Tibial nerve (tissue), 4 donors: ENCODE measurements at regions not wholly inside any gene's neighbourhood (a gene's known extent, or its start where the extent isn't known, plus 50 kb on each side); places are given as distances from the start of the nearest gene placed in this dataset.

ENCODE experiments used
- DNase-seq, 2 donors: peaks; one replicate each; pipeline ENCODE4 v3.0.0-alpha.2; 2019; ENCODE audit warnings: low spot score in 2 of 2
- H3K27ac ChIP-seq, 4 donors: fragments of 200-600 bp; sonication (generic) in 3 of 4; one replicate each; pipeline ENCODE4 v1.5.1; 2017 to 2019; ENCODE audit warnings: mild to moderate bottlenecking in 1 of 4
- H3K27me3 ChIP-seq, 2 donors: fragments of 200-600 bp; sonication (generic) in 1 of 2; one replicate each; pipeline versions ENCODE4 v1.5.1 to v1.6.0; 2017 to 2019
- H3K36me3 ChIP-seq, 3 donors: fragments of 200-600 bp; sonication (generic); one replicate each; pipeline ENCODE4 v1.5.1; 2018 to 2019
- H3K4me1 ChIP-seq, 4 donors: fragments of 200-600 bp; sonication (generic) in 3 of 4; one replicate each; pipeline ENCODE4 v1.5.1; 2017 to 2019
- H3K4me3 ChIP-seq, 4 donors: fragments of 200-600 bp; sonication (generic) in 3 of 4; one replicate each; pipeline ENCODE4 v1.5.1; 2017 to 2019; ENCODE audit warnings: mild to moderate bottlenecking in 1 of 4, moderate library complexity in 1 of 4
- H3K9me3 ChIP-seq, 4 donors: fragments of 200-600 bp; sonication (generic) in 3 of 4; one replicate each; pipeline ENCODE4 v1.5.1; 2017 to 2019
- EP300 ChIP-seq, 2 donors: sonication (generic); formaldehyde crosslinking; IDR thresholded peaks; one replicate each; pipeline ENCODE4 v1.6.1; 2017; ENCODE audit warnings: antibody characterized with exemption in 2 of 2, mild to moderate bottlenecking in 1 of 2
- POLR2A ChIP-seq, 2 donors: fragments of 450-650 bp; IDR thresholded peaks; one replicate each; pipeline ENCODE4 v1.6.1; 2017; ENCODE audit warnings: antibody characterized with exemption in 2 of 2, mild to moderate bottlenecking in 2 of 2, moderate library complexity in 2 of 2
- WGBS, 2 donors: methylation state at CpG; one replicate each; pipeline ENCODE4 v1.1.5; 2018; 5-methylcytosine and 5-hydroxymethylcytosine counted together
- TF ChIP-seq, protein P1 (sequence below), 5 experiments: fragments of 200-600 bp in 3 of 5; fragments of 450-650 bp in 2 of 5; sonication (generic) in 3 of 5; IDR thresholded peaks; one replicate each; pipeline ENCODE4 v1.5.1; 2016 to 2019; ENCODE audit warnings: antibody characterized with exemption in 5 of 5, mild to moderate bottlenecking in 3 of 5, moderate library complexity in 2 of 5

DNA sequence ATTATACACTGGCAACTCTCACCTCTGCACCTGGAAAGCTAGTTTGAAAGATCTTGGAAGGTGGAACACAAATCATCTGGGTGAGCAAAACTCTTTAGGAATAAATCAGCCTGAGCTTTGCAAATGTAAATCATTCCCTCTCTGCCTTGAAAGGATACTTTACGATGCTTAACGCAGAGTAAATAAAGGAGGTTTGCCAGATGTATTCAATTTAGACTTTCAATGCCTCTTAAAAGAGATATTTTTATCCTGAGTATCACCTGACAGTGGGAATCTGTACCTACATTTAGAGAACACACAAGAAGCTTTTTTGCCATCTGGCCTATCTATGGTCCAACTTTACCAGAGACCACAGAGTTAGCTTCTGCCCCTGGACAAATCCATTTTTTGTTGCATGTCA lies 983.2 kb upstream of the CDH2 start:
- WGBS, 2 donors, result 31 to 35% methylated on average over 2 of the region's 2 CpGs
- no peaks in the 10 kb centered on the region for H3K9me3 ChIP-seq
- no peaks in the 10 kb centered on the region for H3K27me3 ChIP-seq
- TF ChIP-seq POLR2A (IDR thresholded peaks at IDR 0.05) (no peak), EP300 (IDR thresholded peaks at IDR 0.05) (no peak)
- TF ChIP-seq, protein P1, sequence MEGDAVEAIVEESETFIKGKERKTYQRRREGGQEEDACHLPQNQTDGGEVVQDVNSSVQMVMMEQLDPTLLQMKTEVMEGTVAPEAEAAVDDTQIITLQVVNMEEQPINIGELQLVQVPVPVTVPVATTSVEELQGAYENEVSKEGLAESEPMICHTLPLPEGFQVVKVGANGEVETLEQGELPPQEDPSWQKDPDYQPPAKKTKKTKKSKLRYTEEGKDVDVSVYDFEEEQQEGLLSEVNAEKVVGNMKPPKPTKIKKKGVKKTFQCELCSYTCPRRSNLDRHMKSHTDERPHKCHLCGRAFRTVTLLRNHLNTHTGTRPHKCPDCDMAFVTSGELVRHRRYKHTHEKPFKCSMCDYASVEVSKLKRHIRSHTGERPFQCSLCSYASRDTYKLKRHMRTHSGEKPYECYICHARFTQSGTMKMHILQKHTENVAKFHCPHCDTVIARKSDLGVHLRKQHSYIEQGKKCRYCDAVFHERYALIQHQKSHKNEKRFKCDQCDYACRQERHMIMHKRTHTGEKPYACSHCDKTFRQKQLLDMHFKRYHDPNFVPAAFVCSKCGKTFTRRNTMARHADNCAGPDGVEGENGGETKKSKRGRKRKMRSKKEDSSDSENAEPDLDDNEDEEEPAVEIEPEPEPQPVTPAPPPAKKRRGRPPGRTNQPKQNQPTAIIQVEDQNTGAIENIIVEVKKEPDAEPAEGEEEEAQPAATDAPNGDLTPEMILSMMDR (IDR thresholded peaks at IDR 0.05), result no peak
- H3K27ac ChIP-seq, result no peak overlapping the region
- H3K4me1 ChIP-seq, result peaks cover 0 to 7% (median 0%) of the 10 kb centered on the region in 4 donors
- H3K36me3 ChIP-seq, result no peaks in the 10 kb centered on the region
- H3K4me3 ChIP-seq, result no peak overlapping the region
- DNase-seq, result no peak

DNA sequence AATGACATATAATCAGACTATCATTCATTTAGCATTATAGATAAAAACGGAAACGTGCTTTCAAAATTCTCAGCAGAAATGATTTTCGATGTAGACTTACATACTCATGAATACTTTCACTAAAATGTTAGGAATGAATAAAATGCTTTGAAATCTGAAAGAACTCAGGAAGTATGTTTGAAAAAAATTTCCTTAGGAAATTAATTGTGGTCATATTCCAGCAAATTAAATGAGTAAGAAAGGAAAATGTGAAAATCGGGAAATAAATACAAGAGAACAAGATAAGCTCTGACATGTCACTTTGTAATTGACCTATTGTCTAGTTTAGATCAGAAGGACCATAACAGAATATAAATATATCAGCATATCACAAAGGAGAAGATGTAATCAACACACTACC lies 981.0 kb upstream of the CDH2 start:
- H3K27me3 ChIP-seq, result no peaks in the 10 kb centered on the region

DNA sequence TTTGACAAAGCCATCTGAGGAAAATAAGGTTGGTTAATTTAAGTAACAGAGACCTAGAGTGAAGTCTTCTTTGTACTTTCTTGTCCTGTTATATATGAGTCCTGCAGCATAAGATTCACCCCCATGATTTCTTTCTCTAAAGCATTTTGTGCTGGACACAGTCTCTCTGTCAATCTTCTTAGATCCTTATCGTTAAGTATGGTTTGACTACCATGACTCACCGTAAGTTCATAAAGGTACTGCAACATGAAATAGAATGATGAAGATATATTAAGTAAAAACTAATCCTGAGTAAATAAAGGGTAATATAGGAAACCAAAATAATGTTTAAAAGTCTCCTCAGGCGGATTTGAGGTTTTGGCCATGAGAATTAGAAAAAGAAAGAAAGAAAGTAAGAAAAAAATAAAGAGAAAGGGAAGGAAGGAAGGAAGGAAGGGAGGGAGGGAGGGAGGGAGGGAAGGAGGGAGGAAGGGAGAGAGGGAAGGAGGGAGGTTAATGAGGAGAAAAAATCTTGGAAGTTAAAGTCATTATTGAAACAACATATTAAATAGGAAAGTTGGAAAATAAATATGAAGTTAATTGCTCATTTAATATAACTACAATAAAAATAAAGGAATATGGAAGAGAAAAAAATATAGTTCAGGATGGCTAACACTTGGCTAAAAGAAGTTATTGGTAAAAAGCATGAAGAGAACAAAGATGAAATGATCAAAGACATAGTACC lies 980.3 kb upstream of the CDH2 start:
- no peak overlapping the region for H3K4me3 ChIP-seq
- no peak for DNase-seq
- TF ChIP-seq EP300 (IDR thresholded peaks at IDR 0.05), result no peak
- no peak for TF ChIP-seq POLR2A (IDR thresholded peaks at IDR 0.05)
- TF ChIP-seq, protein P1 (IDR thresholded peaks at IDR 0.05), result no peak
- H3K9me3 ChIP-seq, result no peaks in the 10 kb centered on the region
- no peaks in the 10 kb centered on the region for H3K4me1 ChIP-seq
- no peaks in the 10 kb centered on the region for H3K36me3 ChIP-seq
- 89 to 93% methylated on average over 3 of the region's 3 CpGs for WGBS, 2 donors
- H3K27ac ChIP-seq, result no peak overlapping the region
- H3K27me3 ChIP-seq, result no peaks in the 10 kb centered on the region

More for the DNA sequence above, 981.0 kb upstream of the CDH2 start:
- H3K4me1 ChIP-seq, result no peaks in the 10 kb centered on the region
- no peaks in the 10 kb centered on the region for H3K9me3 ChIP-seq
- H3K27ac ChIP-seq, result no peak overlapping the region
- DNase-seq, result no peak
- H3K36me3 ChIP-seq, result no peaks in the 10 kb centered on the region
- TF ChIP-seq, protein P1 (IDR thresholded peaks at IDR 0.05), result no peak
- TF ChIP-seq POLR2A (IDR thresholded peaks at IDR 0.05) (no peak), EP300 (IDR thresholded peaks at IDR 0.05) (no peak)
- 89 to 93% methylated on average over 4 of the region's 4 CpGs for WGBS, 2 donors
- no peak overlapping the region for H3K4me3 ChIP-seq

DNA sequence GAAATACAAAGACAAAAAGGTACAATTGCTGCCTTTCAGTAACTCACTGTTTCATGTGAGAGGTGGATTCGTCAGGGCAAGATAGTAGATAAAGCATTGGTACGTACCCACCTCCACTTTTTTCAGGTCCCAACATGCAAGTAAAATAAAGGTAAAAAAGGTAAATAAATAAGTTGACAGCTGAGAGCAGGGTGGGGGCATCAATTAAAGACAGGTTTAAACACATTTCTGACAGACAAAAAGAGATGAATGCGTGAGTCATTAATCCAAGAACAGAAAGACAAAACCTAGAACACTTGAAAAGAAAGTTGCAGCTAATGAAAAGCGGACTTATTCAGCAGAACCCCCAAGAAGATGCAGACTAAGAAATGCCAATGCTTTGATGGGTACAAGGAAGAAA lies 979.6 kb upstream of the CDH2 start:
- TF ChIP-seq, protein P1 (IDR thresholded peaks at IDR 0.05), result no peak
- no peak for TF ChIP-seq EP300 (IDR thresholded peaks at IDR 0.05)
- no peak for TF ChIP-seq POLR2A (IDR thresholded peaks at IDR 0.05)
- no peaks in the 10 kb centered on the region for H3K9me3 ChIP-seq
- 78 to 83% methylated on average over 4 of the region's 4 CpGs for WGBS, 2 donors

DNA sequence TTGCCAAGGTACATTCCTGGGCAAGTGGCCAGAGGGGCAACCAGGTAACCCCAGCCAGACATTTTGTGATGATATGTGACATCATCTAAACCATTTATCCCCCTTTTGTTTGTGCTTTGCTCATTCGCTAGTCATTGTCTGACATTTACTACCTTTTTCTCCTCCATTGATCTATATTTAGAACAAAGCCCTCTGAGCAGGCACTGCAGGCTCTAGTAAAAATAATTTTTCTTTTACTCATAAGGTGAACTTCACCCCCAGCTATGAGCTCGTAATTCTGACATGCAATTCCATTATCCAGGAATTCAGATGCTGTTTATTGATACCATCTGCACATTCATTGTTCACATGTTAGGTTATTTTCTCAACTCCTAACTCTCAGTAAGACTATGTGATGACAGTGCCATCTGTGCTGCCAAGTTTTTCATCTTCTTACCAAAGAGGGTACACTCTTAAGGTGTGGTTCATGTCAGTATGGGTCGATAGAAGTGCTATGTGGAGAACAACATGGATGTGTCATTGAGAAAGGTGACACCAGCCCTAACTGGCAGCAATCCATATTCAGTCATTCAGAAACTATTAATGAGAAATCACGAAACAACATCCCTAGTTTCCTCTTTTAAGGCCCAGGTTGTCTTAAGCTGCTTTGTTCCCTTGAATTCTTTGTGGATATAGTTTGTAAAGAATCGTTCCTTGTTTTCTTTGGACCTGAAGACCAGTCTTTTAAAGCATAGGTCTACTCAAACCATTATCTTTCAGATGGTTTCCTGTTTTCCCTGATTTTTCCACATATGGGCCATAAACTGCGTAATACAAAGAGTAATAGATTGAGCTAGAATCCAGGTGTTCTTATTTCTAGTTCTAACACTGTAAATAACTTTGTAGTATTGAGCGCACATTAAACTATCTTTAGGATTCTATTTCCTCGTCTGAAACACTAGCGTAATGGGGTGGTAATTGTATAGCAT lies 978.1 kb upstream of the CDH2 start:
- no peaks in the 10 kb centered on the region for H3K9me3 ChIP-seq
- H3K36me3 ChIP-seq, result no peaks in the 10 kb centered on the region
- TF ChIP-seq, protein P1 (IDR thresholded peaks at IDR 0.05), result no peak
- TF ChIP-seq EP300 (IDR thresholded peaks at IDR 0.05) (no peak), POLR2A (IDR thresholded peaks at IDR 0.05) (no peak)
- H3K27ac ChIP-seq, result no peak overlapping the region
- no peaks in the 10 kb centered on the region for H3K27me3 ChIP-seq
- no peak for DNase-seq
- H3K4me1 ChIP-seq, result no peaks in the 10 kb centered on the region
- 64 to 67% methylated on average over 9 of the region's 9 CpGs for WGBS, 2 donors
- H3K4me3 ChIP-seq, result no peak overlapping the region

More for the DNA sequence above, 979.6 kb upstream of the CDH2 start:
- no peaks in the 10 kb centered on the region for H3K4me1 ChIP-seq
- H3K36me3 ChIP-seq, result no peaks in the 10 kb centered on the region
- H3K27me3 ChIP-seq, result no peaks in the 10 kb centered on the region
- H3K27ac ChIP-seq, result no peak overlapping the region
- H3K4me3 ChIP-seq, result no peak overlapping the region
- DNase-seq, result no peak
